Fibroblast of lung (primary cell): ENCODE measurements at regions not wholly inside any gene's neighbourhood (a gene's known extent, or its start where the extent isn't known, plus 50 kb on each side); places are given as distances from the start of the nearest gene placed in this dataset.

Source experiments
- DNase-seq, 2 donors: peaks; one replicate each; pipeline versions ENCODE4 v3.0.0 to v3.0.0-alpha.2; 2010; ENCODE audit warnings: low read depth in 2 of 2
- H2AFZ ChIP-seq: 2 replicates; pipeline ENCODE4 v1.5.1; 2012; ENCODE audit warnings: low read length, control low read depth, inconsistent platforms
- H3K27ac ChIP-seq: 2 replicates; pipeline ENCODE4 v1.5.1; 2011; ENCODE audit warnings: low read length, control low read depth; ENCODE audit not compliant: insufficient read depth
- H3K27me3 ChIP-seq: 2 replicates; pipeline ENCODE4 v1.5.1; 2011; ENCODE audit warnings: mild to moderate bottlenecking, low read length; ENCODE audit not compliant: control insufficient read depth, insufficient read depth
- H3K36me3 ChIP-seq: 2 replicates; pipeline ENCODE4 v1.5.1; 2011; ENCODE audit warnings: low read length; ENCODE audit not compliant: control insufficient read depth, insufficient read depth
- H3K4me1 ChIP-seq: 2 replicates; pipeline ENCODE4 v1.5.1; 2011; ENCODE audit warnings: low read length; ENCODE audit not compliant: control insufficient read depth, insufficient read depth; ENCODE audit errors: extremely low read depth
- H3K4me2 ChIP-seq: 2 replicates; pipeline ENCODE4 v1.5.1; 2011; ENCODE audit warnings: low read length, control low read depth; ENCODE audit not compliant: insufficient read depth; ENCODE audit errors: extremely low read depth
- H3K4me3 ChIP-seq, 4 experiments: fragments of 200-600 bp in 1 of 4; sonication (generic) in 1 of 4; replicated peaks in 1 of 4; 2 replicates each; pipeline ENCODE4 v1.5.1; 2011 to 2016; ENCODE audit warnings: low read length in 4 of 4, low read depth in 3 of 4, mild to moderate bottlenecking in 3 of 4, control low read depth in 2 of 4, inconsistent platforms in 1 of 4, mixed read lengths in 1 of 4; ENCODE audit not compliant: insufficient read depth in 1 of 4; ENCODE audit errors: control extremely low read depth in 1 of 4
- H3K79me2 ChIP-seq: 2 replicates; pipeline ENCODE4 v1.5.1; 2012; ENCODE audit warnings: mild to moderate bottlenecking, low read length, inconsistent platforms; ENCODE audit not compliant: control insufficient read depth, insufficient read depth
- H3K9ac ChIP-seq: 2 replicates; pipeline ENCODE4 v1.5.1; 2011; ENCODE audit warnings: mild to moderate bottlenecking, low read length, control low read depth; ENCODE audit not compliant: insufficient read depth
- H3K9me3 ChIP-seq: 2 replicates; pipeline ENCODE4 v1.5.1; 2012; ENCODE audit warnings: low read depth, low read length; ENCODE audit not compliant: control insufficient read depth, insufficient read depth
- H4K20me1 ChIP-seq: 2 replicates; pipeline ENCODE4 v1.5.1; 2011; ENCODE audit warnings: low read length; ENCODE audit not compliant: control insufficient read depth, insufficient read depth; ENCODE audit errors: extremely low read depth
- EZH2 ChIP-seq: IDR thresholded peaks from 2 replicates; pipeline ENCODE4 v1.5.1; 2012; ENCODE audit warnings: low read length, control low read depth, mild to moderate bottlenecking; ENCODE audit errors: missing control alignments
- TF ChIP-seq, protein P1 (sequence below), 2 donors: IDR thresholded peaks in 1 of 2; conservative IDR thresholded peaks in 1 of 2; 1 replicate in 1 of 2; 2 replicates in 1 of 2; pipeline ENCODE4 v1.5.1; 2011 to 2012; ENCODE audit warnings: low read length in 2 of 2, control low read depth in 1 of 2, inconsistent platforms in 1 of 2, low read depth in 1 of 2, mild to moderate bottlenecking in 1 of 2

DNA sequence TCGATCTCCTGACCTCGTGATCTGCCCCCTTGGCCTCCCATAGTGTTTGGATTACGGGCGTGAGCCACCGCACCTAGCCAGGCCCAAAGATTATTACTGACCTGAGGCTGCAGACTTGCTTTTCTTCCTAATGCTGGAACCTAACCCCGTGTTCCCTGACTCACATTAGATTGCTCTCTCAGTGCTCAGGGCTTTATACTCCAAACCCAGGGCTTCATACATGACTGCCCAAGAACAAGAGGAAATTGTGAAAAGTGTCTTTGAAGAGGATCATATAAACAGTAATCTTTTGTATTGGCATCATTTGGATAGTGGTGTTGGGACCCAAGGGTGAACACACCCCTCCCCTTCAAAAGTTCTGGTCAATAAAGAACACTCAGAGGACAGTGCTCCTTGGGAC, 233.3 kb upstream of the TAS2R1 start:
- no peaks in the 10 kb centered on the region for H4K20me1 ChIP-seq
- DNase-seq = no peak
- peaks cover 3% of the 10 kb centered on the region for H3K27me3 ChIP-seq
- no peak overlapping the region for H3K4me3 ChIP-seq
- H2AFZ ChIP-seq = no peak overlapping the region
- H3K9me3 ChIP-seq = no peaks in the 10 kb centered on the region
- H3K9ac ChIP-seq = no peak overlapping the region
- TF ChIP-seq EZH2 = no peak
- TF ChIP-seq, protein P1, sequence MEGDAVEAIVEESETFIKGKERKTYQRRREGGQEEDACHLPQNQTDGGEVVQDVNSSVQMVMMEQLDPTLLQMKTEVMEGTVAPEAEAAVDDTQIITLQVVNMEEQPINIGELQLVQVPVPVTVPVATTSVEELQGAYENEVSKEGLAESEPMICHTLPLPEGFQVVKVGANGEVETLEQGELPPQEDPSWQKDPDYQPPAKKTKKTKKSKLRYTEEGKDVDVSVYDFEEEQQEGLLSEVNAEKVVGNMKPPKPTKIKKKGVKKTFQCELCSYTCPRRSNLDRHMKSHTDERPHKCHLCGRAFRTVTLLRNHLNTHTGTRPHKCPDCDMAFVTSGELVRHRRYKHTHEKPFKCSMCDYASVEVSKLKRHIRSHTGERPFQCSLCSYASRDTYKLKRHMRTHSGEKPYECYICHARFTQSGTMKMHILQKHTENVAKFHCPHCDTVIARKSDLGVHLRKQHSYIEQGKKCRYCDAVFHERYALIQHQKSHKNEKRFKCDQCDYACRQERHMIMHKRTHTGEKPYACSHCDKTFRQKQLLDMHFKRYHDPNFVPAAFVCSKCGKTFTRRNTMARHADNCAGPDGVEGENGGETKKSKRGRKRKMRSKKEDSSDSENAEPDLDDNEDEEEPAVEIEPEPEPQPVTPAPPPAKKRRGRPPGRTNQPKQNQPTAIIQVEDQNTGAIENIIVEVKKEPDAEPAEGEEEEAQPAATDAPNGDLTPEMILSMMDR (conservative IDR thresholded peaks at IDR 0.05 in 1 of 2, IDR thresholded peaks at IDR 0.05 in 1 of 2; ENCODE audit: low read depth in 1 of 2, low read length in 2 of 2) = no peak
- no peaks in the 10 kb centered on the region for H3K36me3 ChIP-seq
- no peak overlapping the region for H3K4me2 ChIP-seq
- H3K4me1 ChIP-seq = no peaks in the 10 kb centered on the region
- H3K79me2 ChIP-seq = no peaks in the 10 kb centered on the region
- H3K27ac ChIP-seq = no peak overlapping the region

DNA sequence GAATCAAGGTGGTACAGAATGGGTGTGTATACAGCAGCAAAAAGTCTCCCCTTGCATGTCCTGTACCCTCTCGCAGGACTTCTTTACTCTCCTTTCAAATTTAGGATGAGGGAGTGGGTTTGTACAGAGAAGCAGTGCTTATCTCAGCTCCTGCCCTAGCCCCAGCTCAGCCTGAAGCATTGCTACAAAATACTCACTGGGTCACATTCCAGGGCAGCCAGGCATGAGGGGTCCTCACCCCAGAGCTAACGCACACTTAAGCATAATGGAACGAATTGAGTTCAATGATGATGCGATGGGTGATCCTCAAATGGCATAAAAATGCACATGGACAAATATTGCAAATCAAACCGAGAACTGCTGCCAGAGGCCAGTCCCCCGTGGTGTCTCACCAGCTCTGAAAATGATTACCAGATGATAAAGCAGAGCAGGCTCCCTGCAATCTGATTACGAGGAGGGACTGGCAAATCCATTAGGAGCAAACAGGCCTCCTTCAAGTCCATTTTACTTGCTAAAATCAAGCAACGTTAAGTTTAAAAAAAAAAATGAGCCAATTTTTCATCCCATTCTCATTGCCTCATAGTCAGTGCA, 231.6 kb upstream of the TAS2R1 start:
- Histone ChIP-seq H3K27me3 (peaks cover 3% of the 10 kb centered on the region), H4K20me1 (no peaks in the 10 kb centered on the region)

DNA sequence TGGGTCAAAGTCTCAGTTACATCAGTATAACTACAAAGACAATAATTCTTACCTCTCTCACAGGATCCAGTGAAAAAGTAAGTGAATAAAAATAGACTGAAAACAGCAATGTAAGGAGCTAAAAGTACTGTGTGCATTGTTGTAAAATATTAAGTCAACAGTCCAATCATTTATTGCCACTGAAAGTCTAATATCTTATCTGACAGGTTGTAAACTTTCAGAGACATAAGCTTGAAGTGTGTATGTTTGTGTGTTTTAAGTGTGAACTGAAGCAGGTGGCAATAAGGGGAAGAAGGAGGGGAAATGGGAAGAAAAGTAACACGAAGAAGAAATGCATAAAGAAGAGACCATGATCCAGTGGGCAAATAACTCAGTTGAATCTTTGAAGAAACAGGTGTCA, 229.7 kb upstream of the TAS2R1 start:
- Histone ChIP-seq H3K4me1 (no peaks in the 10 kb centered on the region), H3K4me2 (no peak overlapping the region), H4K20me1 (no peaks in the 10 kb centered on the region), H3K4me3 (no peak overlapping the region), H2AFZ (no peak overlapping the region), H3K36me3 (no peaks in the 10 kb centered on the region), H3K79me2 (no peaks in the 10 kb centered on the region), H3K27ac (no peak overlapping the region), H3K9ac (no peak overlapping the region), H3K9me3 (no peaks in the 10 kb centered on the region), H3K27me3 (peaks cover 3% of the 10 kb centered on the region)
- TF ChIP-seq EZH2 = no peak
- TF ChIP-seq, protein P1 (conservative IDR thresholded peaks at IDR 0.05 in 1 of 2, IDR thresholded peaks at IDR 0.05 in 1 of 2; ENCODE audit: low read depth in 1 of 2, low read length in 2 of 2) = no peak
- no peak for DNase-seq

More for the DNA sequence above, 231.6 kb upstream of the TAS2R1 start:
- no peak overlapping the region for H3K9ac ChIP-seq
- no peaks in the 10 kb centered on the region for H3K79me2 ChIP-seq
- no peak overlapping the region for H3K4me3 ChIP-seq
- no peak overlapping the region for H3K4me2 ChIP-seq
- H3K27ac ChIP-seq = no peak overlapping the region
- TF ChIP-seq, protein P1 (conservative IDR thresholded peaks at IDR 0.05 in 1 of 2, IDR thresholded peaks at IDR 0.05 in 1 of 2; ENCODE audit: low read depth in 1 of 2, low read length in 2 of 2) = no peak
- TF ChIP-seq EZH2 = no peak
- no peaks in the 10 kb centered on the region for H3K4me1 ChIP-seq
- H3K36me3 ChIP-seq = no peaks in the 10 kb centered on the region
- no peaks in the 10 kb centered on the region for H3K9me3 ChIP-seq
- H2AFZ ChIP-seq = no peak overlapping the region
- DNase-seq = no peak
